GM23338 (cell line): ENCODE measurements at regions not wholly inside any gene's neighbourhood (a gene's known extent, or its start where the extent isn't known, plus 50 kb on each side); places are given as distances from the start of the nearest gene placed in this dataset.

Source experiments
- ATAC-seq: fragments of 200-7000 bp; cut with Tn5 transposase; 3 replicates; pipeline ENCODE4 v1.9.1; 2020
- DNase-seq: peaks from one replicate; pipeline ENCODE4 v3.0.0-alpha.2; 2015; ENCODE audit warnings: low spot score
- H2AFZ ChIP-seq: fragments of 200-600 bp; sonication (generic); 2 replicates; pipeline ENCODE4 v1.8.0; 2016; ENCODE audit warnings: antibody characterized with exemption, mild to moderate bottlenecking, moderate library complexity
- H3F3A ChIP-seq: fragments of 200-600 bp; sonication (generic); replicated peaks from 2 replicates; pipeline ENCODE4 v1.8.0; 2017; ENCODE audit warnings: antibody characterized with exemption, mixed run types, low read depth
- H3K27ac ChIP-seq: fragments of 200-600 bp; sonication (generic); 2 replicates; pipeline ENCODE4 v1.6.1; 2016; ENCODE audit warnings: low read depth
- H3K27me3 ChIP-seq: fragments of 200-600 bp; sonication (generic); 2 replicates; pipeline ENCODE4 v1.8.0; 2016; ENCODE audit warnings: mild to moderate bottlenecking, mixed run types, moderate library complexity; ENCODE audit not compliant: insufficient read depth
- H3K36me3 ChIP-seq: fragments of 200-600 bp; sonication (generic); 2 replicates; pipeline ENCODE4 v1.8.0; 2016; ENCODE audit warnings: mild to moderate bottlenecking; ENCODE audit not compliant: insufficient read depth
- H3K4me1 ChIP-seq: fragments of 200-600 bp; sonication (generic); 2 replicates; pipeline ENCODE4 v1.8.0; 2016; ENCODE audit warnings: mild to moderate bottlenecking, moderate library complexity; ENCODE audit not compliant: insufficient read depth
- H3K4me2 ChIP-seq: fragments of 200-600 bp; sonication (generic); 2 replicates; pipeline ENCODE4 v1.7.1; 2017; ENCODE audit warnings: mixed run types
- H3K4me3 ChIP-seq: fragments of 200-600 bp; sonication (generic); 2 replicates; pipeline ENCODE4 v1.6.1; 2016; ENCODE audit warnings: mixed run types
- H3K79me2 ChIP-seq: fragments of 200-600 bp; sonication (generic); replicated peaks from 2 replicates; pipeline ENCODE4 v1.8.0; 2017; ENCODE audit warnings: mild to moderate bottlenecking; ENCODE audit not compliant: insufficient read depth
- H3K9me2 ChIP-seq: fragments of 200-600 bp; sonication (generic); 2 replicates; pipeline ENCODE4 v1.8.0; 2017; ENCODE audit not compliant: insufficient read depth
- H4K20me1 ChIP-seq: fragments of 200-600 bp; sonication (generic); replicated peaks from 2 replicates; pipeline ENCODE4 v1.8.0; 2017; ENCODE audit warnings: mild to moderate bottlenecking; ENCODE audit not compliant: insufficient read depth
- H3K27ac Mint-ChIP-seq: 2 replicates; pipeline ENCODE4 v1.8.0; 2020; ENCODE audit warnings: inconsistent platforms, mild to moderate bottlenecking, moderate library complexity, mixed read lengths
- H3K27me3 Mint-ChIP-seq: 3 replicates; pipeline ENCODE4 v1.8.0; 2022; ENCODE audit warnings: low read depth, mild to moderate bottlenecking, moderate library complexity, mixed read lengths, inconsistent platforms; ENCODE audit not compliant: insufficient read depth, poor library complexity
- H3K36me3 Mint-ChIP-seq: 3 replicates; pipeline ENCODE4 v1.8.0; 2021; ENCODE audit warnings: low read depth, mild to moderate bottlenecking, inconsistent platforms, moderate library complexity, mixed read lengths
- H3K4me1 Mint-ChIP-seq: 3 replicates; pipeline ENCODE4 v1.8.0; 2020; ENCODE audit warnings: mild to moderate bottlenecking, inconsistent platforms, mixed read lengths
- H3K4me3 Mint-ChIP-seq: 3 replicates; pipeline ENCODE4 v1.8.0; 2021; ENCODE audit warnings: moderate library complexity, mild to moderate bottlenecking, inconsistent platforms, mixed read lengths
- H3K9me3 Mint-ChIP-seq: 3 replicates; pipeline ENCODE4 v1.8.0; 2020; ENCODE audit warnings: moderate library complexity, mild to moderate bottlenecking, inconsistent platforms, mixed read lengths
- EZH2 ChIP-seq: fragments of 200-600 bp; sonication (generic); IDR thresholded peaks from one replicate; pipeline ENCODE4 v1.8.0; 2017; ENCODE audit warnings: antibody characterized with exemption, mild to moderate bottlenecking, low read depth; ENCODE audit not compliant: unreplicated experiment
- EZH2phosphoT487 ChIP-seq: fragments of 200-600 bp; sonication (generic); IDR thresholded peaks from one replicate; pipeline ENCODE4 v1.8.1; 2018; ENCODE audit warnings: antibody characterized with exemption; ENCODE audit not compliant: unreplicated experiment
- JUNB ChIP-seq: IDR thresholded peaks from one replicate; pipeline ENCODE4 v1.6.1; 2016; ENCODE audit warnings: antibody characterized with exemption; ENCODE audit not compliant: unreplicated experiment
- POLR2AphosphoS5 ChIP-seq: IDR thresholded peaks from 2 replicates; pipeline ENCODE4 v1.6.1; 2016; ENCODE audit warnings: antibody characterized with exemption, low read depth
- STAT1 ChIP-seq: IDR thresholded peaks from one replicate; pipeline ENCODE4 v1.6.1; 2016; ENCODE audit warnings: antibody characterized with exemption; ENCODE audit not compliant: unreplicated experiment
- ZNF331 ChIP-seq: fragments of 250-450 bp; sonication (Bioruptor Pico); IDR thresholded peaks from 2 replicates; pipeline ENCODE4 v1.5.0; 2020; ENCODE audit warnings: low read depth, mild to moderate bottlenecking, moderate library complexity
- TF ChIP-seq, protein P1 (sequence below), 2 experiments: fragments of 200-600 bp in 1 of 2; sonication (generic) in 1 of 2; conservative IDR thresholded peaks; 2 replicates each; pipeline versions ENCODE4 v1.5.1 to v1.6.1; 2016 to 2017; ENCODE audit warnings: antibody characterized with exemption in 2 of 2, low read depth in 2 of 2, mild to moderate bottlenecking in 2 of 2, moderate library complexity in 1 of 2
- TF ChIP-seq, protein P2 (sequence below): IDR thresholded peaks from one replicate; pipeline ENCODE4 v1.6.1; 2018; ENCODE audit warnings: antibody characterized with exemption; ENCODE audit not compliant: unreplicated experiment
- TF ChIP-seq, protein P3 (sequence below): IDR thresholded peaks from 2 replicates; pipeline ENCODE4 v1.6.1; 2016; ENCODE audit warnings: antibody characterized with exemption

DNA sequence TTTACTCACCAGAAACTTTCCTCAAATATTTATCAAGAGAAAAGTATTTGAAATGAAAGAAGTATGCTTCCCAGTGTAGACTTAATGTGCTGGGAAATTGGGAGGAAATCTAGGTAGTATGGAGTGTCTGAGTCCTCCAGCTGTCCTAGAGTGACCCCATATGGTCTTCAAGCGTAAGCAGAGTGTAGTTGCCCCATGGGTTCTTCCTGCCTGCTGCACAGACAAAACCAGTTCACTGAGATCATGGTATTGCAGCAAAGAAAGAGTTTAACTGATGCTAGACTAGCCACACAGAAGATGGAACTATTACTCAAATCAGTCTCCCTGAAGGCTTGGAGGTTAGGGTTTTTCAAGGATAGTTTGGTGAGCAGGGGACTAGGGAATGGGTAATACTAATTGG, 114.9 kb upstream of the PRLR start:
- H4K20me1 ChIP-seq = no peaks in the 10 kb centered on the region
- H3K4me3 ChIP-seq = no peak overlapping the region
- H3K36me3 ChIP-seq = no peaks in the 10 kb centered on the region
- Mint-ChIP-seq H3K27me3 (no peaks in the 10 kb centered on the region), H3K36me3 (peaks cover 2% of the 10 kb centered on the region; the same call in 1 of the 3 replicates), H3K4me3 (no peak overlapping the region), H3K4me1 (no peaks in the 10 kb centered on the region), H3K9me3 (peaks cover 24% of the 10 kb centered on the region), H3K27ac (no peak overlapping the region)
- DNase-seq = peak; percentile 35
- no peak overlapping the region for H2AFZ ChIP-seq
- H3K27ac ChIP-seq = no peak overlapping the region
- no peaks in the 10 kb centered on the region for H3F3A ChIP-seq
- peaks cover 13% of the 10 kb centered on the region; the same call in 1 of the 2 replicates for H3K9me2 ChIP-seq
- H3K4me1 ChIP-seq = no peaks in the 10 kb centered on the region
- H3K27me3 ChIP-seq = no peaks in the 10 kb centered on the region
- TF ChIP-seq, protein P1, sequence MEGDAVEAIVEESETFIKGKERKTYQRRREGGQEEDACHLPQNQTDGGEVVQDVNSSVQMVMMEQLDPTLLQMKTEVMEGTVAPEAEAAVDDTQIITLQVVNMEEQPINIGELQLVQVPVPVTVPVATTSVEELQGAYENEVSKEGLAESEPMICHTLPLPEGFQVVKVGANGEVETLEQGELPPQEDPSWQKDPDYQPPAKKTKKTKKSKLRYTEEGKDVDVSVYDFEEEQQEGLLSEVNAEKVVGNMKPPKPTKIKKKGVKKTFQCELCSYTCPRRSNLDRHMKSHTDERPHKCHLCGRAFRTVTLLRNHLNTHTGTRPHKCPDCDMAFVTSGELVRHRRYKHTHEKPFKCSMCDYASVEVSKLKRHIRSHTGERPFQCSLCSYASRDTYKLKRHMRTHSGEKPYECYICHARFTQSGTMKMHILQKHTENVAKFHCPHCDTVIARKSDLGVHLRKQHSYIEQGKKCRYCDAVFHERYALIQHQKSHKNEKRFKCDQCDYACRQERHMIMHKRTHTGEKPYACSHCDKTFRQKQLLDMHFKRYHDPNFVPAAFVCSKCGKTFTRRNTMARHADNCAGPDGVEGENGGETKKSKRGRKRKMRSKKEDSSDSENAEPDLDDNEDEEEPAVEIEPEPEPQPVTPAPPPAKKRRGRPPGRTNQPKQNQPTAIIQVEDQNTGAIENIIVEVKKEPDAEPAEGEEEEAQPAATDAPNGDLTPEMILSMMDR (conservative IDR thresholded peaks at IDR 0.05; ENCODE audit: low read depth in 2 of 2) = peak; percentile 37 to 63; a peak in 3 of 4 replicates
- TF ChIP-seq JUNB = no peak
- no peaks in the 10 kb centered on the region for H3K79me2 ChIP-seq
- no peak overlapping the region for H3K4me2 ChIP-seq
- ATAC-seq = peak; percentile 62

DNA sequence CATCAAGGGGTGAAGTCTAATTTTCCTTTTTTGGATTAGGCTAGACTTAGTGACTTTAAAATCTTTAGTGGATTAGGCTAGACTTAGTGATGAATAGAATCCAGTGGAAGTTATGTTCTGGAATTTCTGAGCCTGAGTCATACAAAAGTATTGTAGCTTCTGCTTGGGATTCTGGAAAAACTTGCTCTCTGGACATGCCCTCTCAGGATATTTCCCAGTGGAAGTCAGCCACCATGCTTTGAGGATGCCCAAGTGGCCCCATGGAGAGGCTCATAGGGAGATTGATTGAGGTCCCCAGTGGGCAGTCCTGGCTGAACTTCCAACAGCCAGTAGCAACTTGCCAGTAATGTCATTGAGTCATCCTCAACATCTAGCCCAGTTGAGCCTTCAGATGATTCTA, 112.4 kb upstream of the PRLR start:
- DNase-seq = no peak
- H4K20me1 ChIP-seq = no peaks in the 10 kb centered on the region
- TF ChIP-seq STAT1 (no peak), JUNB (no peak)
- TF ChIP-seq, protein P2, sequence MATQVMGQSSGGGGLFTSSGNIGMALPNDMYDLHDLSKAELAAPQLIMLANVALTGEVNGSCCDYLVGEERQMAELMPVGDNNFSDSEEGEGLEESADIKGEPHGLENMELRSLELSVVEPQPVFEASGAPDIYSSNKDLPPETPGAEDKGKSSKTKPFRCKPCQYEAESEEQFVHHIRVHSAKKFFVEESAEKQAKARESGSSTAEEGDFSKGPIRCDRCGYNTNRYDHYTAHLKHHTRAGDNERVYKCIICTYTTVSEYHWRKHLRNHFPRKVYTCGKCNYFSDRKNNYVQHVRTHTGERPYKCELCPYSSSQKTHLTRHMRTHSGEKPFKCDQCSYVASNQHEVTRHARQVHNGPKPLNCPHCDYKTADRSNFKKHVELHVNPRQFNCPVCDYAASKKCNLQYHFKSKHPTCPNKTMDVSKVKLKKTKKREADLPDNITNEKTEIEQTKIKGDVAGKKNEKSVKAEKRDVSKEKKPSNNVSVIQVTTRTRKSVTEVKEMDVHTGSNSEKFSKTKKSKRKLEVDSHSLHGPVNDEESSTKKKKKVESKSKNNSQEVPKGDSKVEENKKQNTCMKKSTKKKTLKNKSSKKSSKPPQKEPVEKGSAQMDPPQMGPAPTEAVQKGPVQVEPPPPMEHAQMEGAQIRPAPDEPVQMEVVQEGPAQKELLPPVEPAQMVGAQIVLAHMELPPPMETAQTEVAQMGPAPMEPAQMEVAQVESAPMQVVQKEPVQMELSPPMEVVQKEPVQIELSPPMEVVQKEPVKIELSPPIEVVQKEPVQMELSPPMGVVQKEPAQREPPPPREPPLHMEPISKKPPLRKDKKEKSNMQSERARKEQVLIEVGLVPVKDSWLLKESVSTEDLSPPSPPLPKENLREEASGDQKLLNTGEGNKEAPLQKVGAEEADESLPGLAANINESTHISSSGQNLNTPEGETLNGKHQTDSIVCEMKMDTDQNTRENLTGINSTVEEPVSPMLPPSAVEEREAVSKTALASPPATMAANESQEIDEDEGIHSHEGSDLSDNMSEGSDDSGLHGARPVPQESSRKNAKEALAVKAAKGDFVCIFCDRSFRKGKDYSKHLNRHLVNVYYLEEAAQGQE = no peak
- peaks cover 7% of the 10 kb centered on the region; the same call in 1 of the 2 replicates for H3K9me2 ChIP-seq
- Mint-ChIP-seq H3K4me3 (no peak overlapping the region), H3K4me1 (peaks cover 13% of the 10 kb centered on the region), H3K36me3 (peaks cover 7% of the 10 kb centered on the region; the same call in 2 of the 3 replicates), H3K27ac (no peak overlapping the region), H3K9me3 (peaks cover 19% of the 10 kb centered on the region), H3K27me3 (peaks cover 5% of the 10 kb centered on the region)
- H3F3A ChIP-seq = no peaks in the 10 kb centered on the region
- no peak for ATAC-seq
- no peaks in the 10 kb centered on the region for H3K27me3 ChIP-seq
- H3K27ac ChIP-seq = no peak overlapping the region
- H3K4me2 ChIP-seq = no peak overlapping the region
- H3K4me1 ChIP-seq = 0 out of 2 replicates have a peak, but pooled peaks cover 3% of the 10 kb centered on the region
- H3K4me3 ChIP-seq = no peak overlapping the region
- no peaks in the 10 kb centered on the region for H3K36me3 ChIP-seq
- H3K79me2 ChIP-seq = no peaks in the 10 kb centered on the region
- H2AFZ ChIP-seq = no peak overlapping the region

DNA sequence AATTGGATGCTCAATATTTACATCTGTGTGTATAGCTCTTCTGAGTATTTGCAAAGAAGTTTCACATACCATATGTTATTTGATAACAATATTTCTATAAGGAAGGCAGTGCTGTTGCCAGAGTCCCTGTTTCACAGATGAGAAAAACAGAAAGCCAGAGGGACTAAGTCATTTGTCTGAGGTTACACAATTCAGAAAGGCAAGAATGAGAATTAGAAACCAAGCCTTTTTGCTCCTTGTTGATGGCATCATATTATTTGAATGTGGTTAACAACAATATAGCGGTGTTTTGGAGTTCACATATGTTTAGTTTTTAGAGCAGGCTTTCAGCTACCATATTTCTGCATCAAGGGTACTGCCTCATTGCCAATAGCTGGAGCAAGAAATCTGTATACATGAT, 110.9 kb upstream of the PRLR start:
- H3K27ac ChIP-seq = no peak overlapping the region
- peaks cover 7% of the 10 kb centered on the region; the same call in 1 of the 2 replicates for H3K9me2 ChIP-seq
- Mint-ChIP-seq H3K27me3 (peaks cover 5% of the 10 kb centered on the region), H3K27ac (no peak overlapping the region), H3K4me3 (no peak overlapping the region), H3K9me3 (peaks cover 16% of the 10 kb centered on the region), H3K36me3 (peaks cover 7% of the 10 kb centered on the region; the same call in 2 of the 3 replicates), H3K4me1 (peaks cover 22% of the 10 kb centered on the region)
- no peaks in the 10 kb centered on the region for H3K36me3 ChIP-seq
- no peaks in the 10 kb centered on the region for H3K79me2 ChIP-seq
- no peaks in the 10 kb centered on the region for H3F3A ChIP-seq
- H4K20me1 ChIP-seq = no peaks in the 10 kb centered on the region
- no peaks in the 10 kb centered on the region for H3K27me3 ChIP-seq
- H3K4me2 ChIP-seq = no peak overlapping the region
- no peak for ATAC-seq
- peaks cover 15% of the 10 kb centered on the region for H3K4me1 ChIP-seq
- H2AFZ ChIP-seq = no peak overlapping the region
- DNase-seq = no peak
- no peak overlapping the region for H3K4me3 ChIP-seq
- TF ChIP-seq JUNB (no peak), POLR2AphosphoS5 (no peak), EZH2 (no peak), EZH2phosphoT487 (no peak), ZNF331 (no peak)
- TF ChIP-seq, protein P2 = no peak
- TF ChIP-seq, protein P3, sequence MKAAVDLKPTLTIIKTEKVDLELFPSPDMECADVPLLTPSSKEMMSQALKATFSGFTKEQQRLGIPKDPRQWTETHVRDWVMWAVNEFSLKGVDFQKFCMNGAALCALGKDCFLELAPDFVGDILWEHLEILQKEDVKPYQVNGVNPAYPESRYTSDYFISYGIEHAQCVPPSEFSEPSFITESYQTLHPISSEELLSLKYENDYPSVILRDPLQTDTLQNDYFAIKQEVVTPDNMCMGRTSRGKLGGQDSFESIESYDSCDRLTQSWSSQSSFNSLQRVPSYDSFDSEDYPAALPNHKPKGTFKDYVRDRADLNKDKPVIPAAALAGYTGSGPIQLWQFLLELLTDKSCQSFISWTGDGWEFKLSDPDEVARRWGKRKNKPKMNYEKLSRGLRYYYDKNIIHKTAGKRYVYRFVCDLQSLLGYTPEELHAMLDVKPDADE = no peak
